OCI-LY7 (cell line): ENCODE measurements at regions not wholly inside any gene's neighbourhood (a gene's known extent, or its start where the extent isn't known, plus 50 kb on each side); places are given as distances from the start of the nearest gene placed in this dataset.

Source experiments
- BruUV-seq: library from RNA; stranded (reverse); fragments of 400-500 nt; replicated peaks from 2 replicates; lab custom pipeline; 2021; lab: Mats Ljungman, UMichigan
- CTCF ChIA-PET: fragments of 300-600 bp; sonication (Branson Sonifier 250); formaldehyde crosslinking; loops from one replicate; lab custom pipeline; 2022; ENCODE audit warnings: antibody characterized with exemption; ENCODE audit not compliant: unreplicated experiment; lab: Charles Lee
- POLR2A ChIA-PET: fragments of 300-600 bp; sonication (Branson Sonifier 250); formaldehyde crosslinking; loops from one replicate; lab custom pipeline; 2022; ENCODE audit warnings: antibody characterized with exemption; lab: Charles Lee
- DNase-seq: peaks from one replicate; pipeline ENCODE4 v3.0.0-alpha.2; 2015; ENCODE audit warnings: low spot score
- H2AFZ ChIP-seq: fragments of 200-600 bp; sonication (generic), shearing (Covaris generic); 2 replicates; pipeline ENCODE4 v1.6.1; 2014; ENCODE audit warnings: mild to moderate bottlenecking, antibody characterized with exemption, low read length, moderate library complexity
- H3K27ac ChIP-seq: fragments of 200-600 bp; sonication (generic); 2 replicates; pipeline ENCODE4 v1.5.1; 2014; ENCODE audit warnings: mixed run types, low read depth, mild to moderate bottlenecking, moderate library complexity, low read length, inconsistent platforms; ENCODE audit not compliant: poor library complexity, severe bottlenecking
- H3K36me3 ChIP-seq: fragments of 200-600 bp; sonication (generic); 2 replicates; pipeline ENCODE4 v1.6.1; 2014; ENCODE audit warnings: mild to moderate bottlenecking, antibody characterized with exemption, low read length, moderate library complexity, mixed read lengths; ENCODE audit not compliant: insufficient read depth
- H3K4me1 ChIP-seq: fragments of 200-600 bp; sonication (generic); 2 replicates; pipeline ENCODE4 v1.5.1; 2014; ENCODE audit warnings: mild to moderate bottlenecking, low read length; ENCODE audit not compliant: insufficient read depth, poor library complexity, severe bottlenecking
- H3K4me2 ChIP-seq: fragments of 200-600 bp; sonication (generic); 2 replicates; pipeline ENCODE4 v1.6.1; 2014; ENCODE audit warnings: mild to moderate bottlenecking, low read length
- H3K4me3 ChIP-seq: fragments of 200-600 bp; sonication (generic); 2 replicates; pipeline ENCODE4 v1.5.1; 2014; ENCODE audit warnings: mild to moderate bottlenecking, low read depth, low read length; ENCODE audit not compliant: poor library complexity, severe bottlenecking
- H3K79me2 ChIP-seq: fragments of 200-600 bp; sonication (generic); 2 replicates; pipeline ENCODE4 v1.6.1; 2016; ENCODE audit warnings: low read depth, mild to moderate bottlenecking, low read length, moderate library complexity, mixed read lengths; ENCODE audit not compliant: insufficient read depth
- H3K9me2 ChIP-seq: fragments of 200-600 bp; sonication (generic); 2 replicates; pipeline ENCODE4 v1.6.1; 2016; ENCODE audit warnings: mild to moderate bottlenecking, low read length, mixed read lengths; ENCODE audit not compliant: insufficient read depth
- H3K9me3 ChIP-seq: fragments of 200-600 bp; sonication (generic); 2 replicates; pipeline ENCODE4 v1.6.1; 2014; ENCODE audit warnings: mild to moderate bottlenecking, mixed run types, low read length, mixed read lengths
- H4K20me1 ChIP-seq: fragments of 200-600 bp; sonication (generic); 2 replicates; pipeline ENCODE4 v1.6.1; 2014; ENCODE audit warnings: mild to moderate bottlenecking, antibody characterized with exemption, low read length, moderate library complexity, mixed read lengths; ENCODE audit not compliant: insufficient read depth
- CTCF ChIP-seq: fragments of 200-600 bp; sonication (generic); conservative IDR thresholded peaks from 2 replicates; pipeline ENCODE4 v1.5.1; 2014; ENCODE audit warnings: mild to moderate bottlenecking, antibody characterized with exemption, low read length, moderate library complexity, mixed read lengths
- EZH2phosphoT487 ChIP-seq: fragments of 200-600 bp; sonication (generic); IDR thresholded peaks from 2 replicates; pipeline ENCODE4 v1.6.1; 2018; ENCODE audit warnings: low read depth, borderline replicate concordance, mild to moderate bottlenecking, mixed run types, antibody characterized with exemption, low read length, moderate library complexity, mixed read lengths
- intact Hi-C: fragments of 100-400 bp; cut with micrococcal nuclease; formaldehyde crosslinking; loops from one replicate; pipeline ENCODE4 v1.10.0; 2022; ENCODE audit not compliant: unreplicated experiment

DNA sequence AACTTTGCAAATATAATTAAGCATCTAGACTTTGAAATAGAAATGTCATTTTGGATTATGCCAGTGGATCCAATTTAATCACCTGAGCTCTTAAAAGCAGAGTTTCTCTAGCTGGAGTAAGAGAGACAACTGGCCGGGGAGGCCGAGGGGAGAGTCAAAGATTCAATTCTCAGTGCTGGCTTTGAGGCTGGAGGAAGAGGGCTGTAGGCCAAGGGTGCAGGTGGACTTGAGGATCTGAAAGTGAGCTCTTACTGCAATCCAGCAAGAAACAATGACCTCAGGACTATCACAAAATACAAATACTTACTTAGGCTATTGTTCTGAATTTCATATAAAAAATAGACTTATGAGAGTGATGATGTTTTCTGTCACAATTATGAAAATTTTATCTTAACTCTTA lies 814.5 kb downstream of the CBLN2 start:
- H3K9me2 ChIP-seq, result no peaks in the 10 kb centered on the region
- ChIA-PET POLR2A (no interaction called here), CTCF (no interaction called here)
- no peak for DNase-seq
- no peaks in the 10 kb centered on the region for H3K79me2 ChIP-seq
- no peak overlapping the region for H2AFZ ChIP-seq
- H4K20me1 ChIP-seq, result no peaks in the 10 kb centered on the region
- no peaks in the 10 kb centered on the region for H3K36me3 ChIP-seq
- no peak overlapping the region for H3K27ac ChIP-seq
- no peak overlapping the region for H3K4me2 ChIP-seq
- BruUV-seq, result no TSS peak
- TF ChIP-seq CTCF (no peak), EZH2phosphoT487 (no peak)
- H3K4me3 ChIP-seq, result no peak overlapping the region
- H3K9me3 ChIP-seq, result no peaks in the 10 kb centered on the region
- no peaks in the 10 kb centered on the region for H3K4me1 ChIP-seq
- intact Hi-C loops, result no loop called here

- ChIA-PET POLR2A (no interaction called here), CTCF (no interaction called here)
- H3K27ac ChIP-seq, result no peak overlapping the region
- no peak overlapping the region for H3K4me3 ChIP-seq
- H2AFZ ChIP-seq, result no peak overlapping the region
- H3K9me3 ChIP-seq, result no peaks in the 10 kb centered on the region
- intact Hi-C loops, result no loop called here
- H3K4me1 ChIP-seq, result no peaks in the 10 kb centered on the region
- H4K20me1 ChIP-seq, result no peaks in the 10 kb centered on the region
- no peaks in the 10 kb centered on the region for H3K79me2 ChIP-seq
- H3K36me3 ChIP-seq, result no peaks in the 10 kb centered on the region
- TF ChIP-seq CTCF, result no peak
- TF ChIP-seq EZH2phosphoT487, result no peak
- no TSS peak for BruUV-seq
- no peaks in the 10 kb centered on the region for H3K9me2 ChIP-seq
- no peak for DNase-seq
- no peak overlapping the region for H3K4me2 ChIP-seq
Measured at GRCh38 chr18:71727909-71728308, 816.2 kb downstream of the CBLN2 start.

DNA sequence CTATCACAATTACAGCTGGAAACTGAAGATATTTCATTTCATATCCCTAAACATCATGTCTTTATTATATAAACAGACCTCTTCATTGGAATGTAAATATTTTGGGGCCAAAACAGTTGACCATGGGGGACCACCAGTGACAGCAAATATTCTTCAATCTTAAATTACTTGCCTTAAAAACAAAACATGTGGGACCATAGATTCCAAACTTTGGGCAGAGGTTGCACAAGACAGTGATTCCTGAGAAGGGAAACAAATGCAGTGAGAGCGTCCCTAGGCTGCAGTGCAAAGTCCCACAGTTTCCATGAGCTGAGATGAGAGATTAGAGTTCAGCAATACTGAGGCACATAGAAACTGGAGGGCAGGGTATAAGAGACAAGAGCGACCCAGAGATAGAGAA lies 818.9 kb downstream of the CBLN2 start:
- BruUV-seq, result no TSS peak
- no peak for DNase-seq
- no peak overlapping the region for H2AFZ ChIP-seq
- no peaks in the 10 kb centered on the region for H3K4me1 ChIP-seq
- H3K4me2 ChIP-seq, result no peak overlapping the region
- TF ChIP-seq EZH2phosphoT487, result no peak
- no peak for TF ChIP-seq CTCF
- no peaks in the 10 kb centered on the region for H3K79me2 ChIP-seq
- intact Hi-C loops, result no loop called here
- ChIA-PET POLR2A (interaction anchor here (0.6 kb wide), 1 partner anchor 447 kb away, joined by 3 read pairs; no protein-coding TSS in a partner anchor), CTCF (no interaction called here)
- H3K9me3 ChIP-seq, result no peaks in the 10 kb centered on the region
- H3K27ac ChIP-seq, result no peak overlapping the region
- H3K4me3 ChIP-seq, result no peak overlapping the region
- H3K9me2 ChIP-seq, result no peaks in the 10 kb centered on the region
- no peaks in the 10 kb centered on the region for H4K20me1 ChIP-seq
- H3K36me3 ChIP-seq, result no peaks in the 10 kb centered on the region
